HG02763 (cell line): ENCODE measurements at regions not wholly inside any gene's neighbourhood (a gene's known extent, or its start where the extent isn't known, plus 50 kb on each side); places are given as distances from the start of the nearest gene placed in this dataset.

ENCODE experiments used
- ATAC-seq: cut with Tn5 transposase; IDR thresholded peaks from one replicate; pipeline ENCODE4 v1.9.1; 2021; ENCODE audit warnings: mild to moderate bottlenecking, moderate library complexity; ENCODE audit not compliant: unreplicated experiment

- ATAC-seq = no peak
Observed at GRCh38 chr13:108156749-108157148, 58.6 kb downstream of the LIG4 start.

GRCh38 chr13:108155185-108156106, 59.9 kb downstream of the LIG4 start:
- ATAC-seq = no peak

GRCh38 chr13:108154421-108154858, 60.9 kb downstream of the LIG4 start:
- ATAC-seq = no peak

- no peak for ATAC-seq
Observed at GRCh38 chr13:108146642-108147041, 68.7 kb downstream of the LIG4 start.

- no peak for ATAC-seq
Observed at GRCh38 chr13:108142702-108143436, 72.5 kb downstream of the LIG4 start.

- ATAC-seq = no peak
Observed at GRCh38 chr13:108137176-108137575, 78.2 kb downstream of the LIG4 start.

GRCh38 chr13:108127406-108127805, 87.9 kb downstream of the LIG4 start:
- ATAC-seq = no peak

- ATAC-seq = no peak
Observed at GRCh38 chr13:108126056-108126455, 89.3 kb downstream of the LIG4 start.

GRCh38 chr13:108121406-108121805, 93.9 kb downstream of the LIG4 start:
- ATAC-seq = no peak

GRCh38 chr13:108120856-108121255, 94.5 kb downstream of the LIG4 start:
- no peak for ATAC-seq

- ATAC-seq = no peak
Observed at GRCh38 chr13:108120302-108120701, 95.0 kb downstream of the LIG4 start.

- ATAC-seq = no peak
Observed at GRCh38 chr13:108115738-108116137, 99.6 kb downstream of the LIG4 start.

- ATAC-seq = no peak
Observed at GRCh38 chr13:108113407-108113806, 101.9 kb downstream of the LIG4 start.

GRCh38 chr13:108104736-108105135, 110.6 kb downstream of the LIG4 start:
- ATAC-seq = no peak

- no peak for ATAC-seq
Observed at GRCh38 chr13:108102771-108103170, 112.6 kb downstream of the LIG4 start.

GRCh38 chr13:108096301-108096915, 118.9 kb downstream of the LIG4 start:
- ATAC-seq = no peak

- no peak for ATAC-seq
Observed at GRCh38 chr13:108095036-108095435, 120.3 kb downstream of the LIG4 start.

GRCh38 chr13:108093616-108094015, 121.7 kb downstream of the LIG4 start:
- no peak for ATAC-seq

GRCh38 chr13:108087810-108088209, 127.5 kb downstream of the LIG4 start:
- ATAC-seq = no peak

GRCh38 chr13:108086678-108087077, 128.7 kb downstream of the LIG4 start:
- no peak for ATAC-seq

GRCh38 chr13:108084840-108085239, 130.5 kb downstream of the LIG4 start:
- no peak for ATAC-seq

- ATAC-seq = no peak
Observed at GRCh38 chr13:108083056-108083455, 132.3 kb downstream of the LIG4 start.
